ENCODE measurements at regions not wholly inside any gene's neighbourhood (a gene's known extent, or its start where the extent isn't known, plus 50 kb on each side); places are given as distances from the start of the nearest gene placed in this dataset.

DNA sequence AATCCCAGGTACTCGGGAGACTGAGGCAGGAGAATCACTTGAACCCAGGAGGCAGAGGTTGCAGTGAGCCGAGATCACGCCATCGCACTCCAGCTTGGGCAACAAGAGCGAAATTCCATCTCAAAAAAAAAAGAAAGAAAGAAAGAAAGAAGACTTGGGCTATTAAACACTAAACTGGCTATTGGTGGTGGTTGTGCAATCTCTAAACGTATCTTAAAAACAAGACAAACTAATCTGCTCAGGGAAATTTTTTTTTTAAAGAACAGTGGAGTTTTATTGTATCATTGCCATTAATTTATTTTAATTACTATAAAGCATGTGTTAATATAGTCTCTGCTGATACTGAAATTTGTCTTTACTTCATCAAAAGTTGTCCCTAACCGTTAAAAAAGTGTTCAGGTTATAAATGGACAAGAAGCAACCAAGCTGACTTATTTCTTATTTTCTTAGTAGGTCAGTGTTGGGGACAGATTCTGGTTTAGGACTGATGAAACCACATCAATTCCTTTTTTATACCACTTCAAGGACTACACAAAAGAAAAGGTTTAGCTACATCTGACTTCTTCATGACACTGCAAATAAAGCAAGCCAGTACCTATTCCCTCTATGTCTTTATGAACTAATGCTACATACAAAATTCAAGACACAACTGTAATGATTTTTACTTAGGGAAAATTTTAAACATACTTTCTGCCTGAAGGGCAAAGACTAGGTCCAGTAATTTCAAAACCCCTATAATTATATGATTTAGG is 68.7 kb upstream of the KRAS start:
- Histone ChIP-seq H3K4me2 (ENCODE audit: control insufficient read depth, insufficient read depth) (peak overlapping the region; percentile 47), H3K4me3 (no peak overlapping the region)
- SMC1A ChIA-PET (ENCODE audit: uncharacterized antibody, unreplicated experiment) = interaction anchor here (0.8 to 7.6 kb wide), 14 partner anchors 10 to 79 kb away, joined by 3 to 86 read pairs (median 4); no protein-coding TSS in a partner anchor

More for the DNA sequence above, 68.7 kb upstream of the KRAS start:
- in situ Hi-C loops (cut with MboI) = no loop called here
- intact Hi-C loops (cut with micrococcal nuclease; ENCODE audit: unreplicated experiment) = no loop called here
- Histone ChIP-seq H3K36me3 (ENCODE audit: control insufficient read depth in 2 of 2, insufficient read depth in 2 of 2, low read length in 1 of 2) (no peaks in the 10 kb centered on the region), H3K9me3 (replicated peaks; ENCODE audit: control insufficient read depth, insufficient read depth, low read length) (no peaks in the 10 kb centered on the region; the same call in 2 of the 3 replicates), H3K27ac (ENCODE audit: control insufficient read depth, insufficient read depth) (peak overlapping the region; percentile 33; the same call in 1 of the 2 replicates), H2AFZ (ENCODE audit: control insufficient read depth, low read depth, low read length) (no peak overlapping the region), H3K27me3 (replicated peaks in 1 of 2; ENCODE audit: control insufficient read depth in 2 of 2, insufficient read depth in 2 of 2, low read length in 1 of 2) (no peaks in the 10 kb centered on the region), H3K9ac (ENCODE audit: control insufficient read depth, insufficient read depth, low read length) (no peak overlapping the region), H3K79me2 (ENCODE audit: control insufficient read depth, insufficient read depth, low read length) (no peaks in the 10 kb centered on the region), H3K4me1 (ENCODE audit: control insufficient read depth, insufficient read depth, low read length) (peaks cover 40% of the 10 kb centered on the region), H4K20me1 (ENCODE audit: control insufficient read depth, insufficient read depth) (no peaks in the 10 kb centered on the region)
- ATAC-seq (peak; percentile 60), DNase-seq (ENCODE audit: low read depth, low spot score) (no peak), FAIRE-seq (no peak)
- ChIA-PET CTCF (interaction anchor here (0.7 to 3.6 kb wide), 7 partner anchors 15 to 79 kb away, joined by 3 to 18 read pairs (median 6); no protein-coding TSS in a partner anchor), POLR2A (no interaction called here), RAD21 (ENCODE audit: unreplicated experiment) (interaction anchor here (1.4 to 5.5 kb wide), 8 partner anchors 13 to 79 kb away, joined by 3 to 37 read pairs (median 6); no protein-coding TSS in a partner anchor)
- TF ChIP-seq, protein P1, sequence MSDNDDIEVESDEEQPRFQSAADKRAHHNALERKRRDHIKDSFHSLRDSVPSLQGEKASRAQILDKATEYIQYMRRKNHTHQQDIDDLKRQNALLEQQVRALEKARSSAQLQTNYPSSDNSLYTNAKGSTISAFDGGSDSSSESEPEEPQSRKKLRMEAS (IDR thresholded peaks at IDR 0.05; ENCODE audit: low read depth, low read length) = no peak
- no peak for TF ChIP-seq IRF4 (IDR thresholded peaks at IDR 0.05; ENCODE audit: low read depth, low read length)
- no peak for TF ChIP-seq MTA2 (IDR thresholded peaks at IDR 0.05; ENCODE audit: low read depth)
- TF ChIP-seq, protein P2, sequence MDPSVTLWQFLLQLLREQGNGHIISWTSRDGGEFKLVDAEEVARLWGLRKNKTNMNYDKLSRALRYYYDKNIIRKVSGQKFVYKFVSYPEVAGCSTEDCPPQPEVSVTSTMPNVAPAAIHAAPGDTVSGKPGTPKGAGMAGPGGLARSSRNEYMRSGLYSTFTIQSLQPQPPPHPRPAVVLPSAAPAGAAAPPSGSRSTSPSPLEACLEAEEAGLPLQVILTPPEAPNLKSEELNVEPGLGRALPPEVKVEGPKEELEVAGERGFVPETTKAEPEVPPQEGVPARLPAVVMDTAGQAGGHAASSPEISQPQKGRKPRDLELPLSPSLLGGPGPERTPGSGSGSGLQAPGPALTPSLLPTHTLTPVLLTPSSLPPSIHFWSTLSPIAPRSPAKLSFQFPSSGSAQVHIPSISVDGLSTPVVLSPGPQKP (IDR thresholded peaks at IDR 0.05; ENCODE audit: low read depth, low read length) = no peak
- TF ChIP-seq ZNF24 (IDR thresholded peaks at IDR 0.05) = peak; percentile 39; the same call in 1 of the 2 replicates
- TF ChIP-seq, protein P3, sequence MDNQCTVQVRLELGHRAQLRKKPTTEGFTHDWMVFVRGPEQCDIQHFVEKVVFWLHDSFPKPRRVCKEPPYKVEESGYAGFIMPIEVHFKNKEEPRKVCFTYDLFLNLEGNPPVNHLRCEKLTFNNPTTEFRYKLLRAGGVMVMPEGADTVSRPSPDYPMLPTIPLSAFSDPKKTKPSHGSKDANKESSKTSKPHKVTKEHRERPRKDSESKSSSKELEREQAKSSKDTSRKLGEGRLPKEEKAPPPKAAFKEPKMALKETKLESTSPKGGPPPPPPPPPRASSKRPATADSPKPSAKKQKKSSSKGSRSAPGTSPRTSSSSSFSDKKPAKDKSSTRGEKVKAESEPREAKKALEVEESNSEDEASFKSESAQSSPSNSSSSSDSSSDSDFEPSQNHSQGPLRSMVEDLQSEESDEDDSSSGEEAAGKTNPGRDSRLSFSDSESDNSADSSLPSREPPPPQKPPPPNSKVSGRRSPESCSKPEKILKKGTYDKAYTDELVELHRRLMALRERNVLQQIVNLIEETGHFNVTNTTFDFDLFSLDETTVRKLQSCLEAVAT (IDR thresholded peaks at IDR 0.05) = peak; percentile 53
- TF ChIP-seq CBX5 (IDR thresholded peaks at IDR 0.05; ENCODE audit: low read depth) = no peak
- 73% methylated on average over 7 of the region's 7 CpGs for WGBS (ENCODE audit: insufficient coverage, insufficient replicate concordance, low lambda C conversion rate, missing lambda C conversion rate)
- BruUV-seq (replicated peaks) = no TSS peak
